ENCODE measurements at regions not wholly inside any gene's neighbourhood (a gene's known extent, or its start where the extent isn't known, plus 50 kb on each side); places are given as distances from the start of the nearest gene placed in this dataset.

DNA sequence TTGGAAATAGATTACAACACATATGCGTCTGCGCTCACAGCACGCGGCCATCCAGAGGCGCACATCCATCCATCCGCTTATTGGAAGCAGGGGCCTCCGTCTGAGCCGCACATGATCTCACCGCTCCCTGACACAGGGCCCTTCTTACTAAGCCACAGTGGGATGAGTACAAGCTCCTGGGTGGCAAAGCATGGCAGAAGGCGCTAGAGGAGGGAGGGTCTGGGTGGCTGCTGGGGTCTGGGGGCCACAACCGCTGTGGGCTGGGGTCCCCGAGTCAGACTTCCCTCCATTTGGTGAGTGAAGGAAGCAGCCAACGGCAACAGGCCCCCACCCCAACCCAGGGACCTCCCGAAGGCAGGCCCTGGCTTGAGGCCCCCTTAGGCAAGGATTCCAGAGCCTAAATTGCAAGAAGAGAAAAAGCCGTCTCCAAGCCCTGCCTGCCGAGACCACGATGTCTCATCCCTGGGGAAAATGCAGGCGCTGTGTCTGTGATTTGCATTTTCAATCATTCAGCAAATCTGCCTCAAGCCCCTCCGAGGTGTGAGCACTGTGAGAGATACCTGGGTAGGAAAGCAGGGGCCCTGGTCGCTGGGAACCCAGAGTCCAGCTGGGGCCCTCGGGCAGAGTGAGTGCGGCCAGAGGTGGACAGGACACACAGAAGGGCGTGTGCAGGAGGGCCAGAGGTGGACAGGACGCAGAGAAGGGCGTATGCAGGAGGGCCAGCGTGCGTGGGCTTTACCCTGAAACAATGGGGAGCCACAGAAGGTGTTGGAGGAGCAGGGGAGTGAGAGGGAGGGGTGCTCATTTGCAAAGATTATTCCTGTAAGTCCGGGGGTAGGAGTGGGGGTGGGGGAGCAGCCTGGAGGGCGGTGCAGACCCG, 135.7 kb downstream of the OLFM1 start:
- TF ChIP-seq EZH2 (IDR thresholded peaks at IDR 0.05): no peak
- no peak for TF ChIP-seq POLR2AphosphoS5 (IDR thresholded peaks at IDR 0.05; ENCODE audit: borderline replicate concordance, low read depth, low read length)

Measured in SK-N-MC (cell line).